ENCODE measurements at regions not wholly inside any gene's neighbourhood (a gene's known extent, or its start where the extent isn't known, plus 50 kb on each side); places are given as distances from the start of the nearest gene placed in this dataset.

DNA sequence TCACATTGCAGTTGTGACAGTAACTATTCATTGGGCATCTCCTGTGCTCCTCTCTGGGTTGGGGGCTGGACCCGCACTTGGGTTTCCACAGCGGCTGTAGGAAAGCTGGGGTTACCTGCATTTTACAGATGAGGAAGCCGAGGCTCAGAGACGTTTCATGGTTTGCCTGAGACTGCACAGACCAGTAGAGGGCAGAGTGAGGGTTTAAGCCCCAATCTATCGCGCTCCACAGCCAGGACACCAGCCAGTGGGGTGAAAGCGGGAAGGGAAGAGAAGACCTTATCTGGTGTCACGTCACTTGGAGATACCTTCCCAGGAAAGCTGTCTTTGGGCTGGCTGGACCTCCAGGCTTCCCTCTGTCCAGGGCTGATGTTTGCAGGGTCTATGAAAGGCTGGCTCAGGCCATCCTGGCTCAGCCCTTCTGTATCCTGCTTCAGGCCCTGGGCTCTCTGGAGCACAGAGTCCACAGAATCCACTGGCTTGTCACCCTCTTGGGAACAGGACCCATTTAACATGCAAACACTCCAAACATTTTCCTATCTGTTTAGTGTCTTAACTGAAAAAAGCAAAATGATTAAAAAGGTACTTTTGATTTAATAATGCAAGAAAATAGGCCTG is 167.7 kb downstream of the EMX2 start:
- no peak overlapping the region for H3K4me3 ChIP-seq (ENCODE audit: low read depth, low read length, poor library complexity, severe bottlenecking)
- H3K9me2 ChIP-seq (ENCODE audit: low read depth, low read length), result no peaks in the 10 kb centered on the region
- H3F3A ChIP-seq (ENCODE audit: insufficient read depth, low read length), result no peaks in the 10 kb centered on the region
- no peak overlapping the region for H3K9ac ChIP-seq (ENCODE audit: low read length)
- TF ChIP-seq, protein P1, sequence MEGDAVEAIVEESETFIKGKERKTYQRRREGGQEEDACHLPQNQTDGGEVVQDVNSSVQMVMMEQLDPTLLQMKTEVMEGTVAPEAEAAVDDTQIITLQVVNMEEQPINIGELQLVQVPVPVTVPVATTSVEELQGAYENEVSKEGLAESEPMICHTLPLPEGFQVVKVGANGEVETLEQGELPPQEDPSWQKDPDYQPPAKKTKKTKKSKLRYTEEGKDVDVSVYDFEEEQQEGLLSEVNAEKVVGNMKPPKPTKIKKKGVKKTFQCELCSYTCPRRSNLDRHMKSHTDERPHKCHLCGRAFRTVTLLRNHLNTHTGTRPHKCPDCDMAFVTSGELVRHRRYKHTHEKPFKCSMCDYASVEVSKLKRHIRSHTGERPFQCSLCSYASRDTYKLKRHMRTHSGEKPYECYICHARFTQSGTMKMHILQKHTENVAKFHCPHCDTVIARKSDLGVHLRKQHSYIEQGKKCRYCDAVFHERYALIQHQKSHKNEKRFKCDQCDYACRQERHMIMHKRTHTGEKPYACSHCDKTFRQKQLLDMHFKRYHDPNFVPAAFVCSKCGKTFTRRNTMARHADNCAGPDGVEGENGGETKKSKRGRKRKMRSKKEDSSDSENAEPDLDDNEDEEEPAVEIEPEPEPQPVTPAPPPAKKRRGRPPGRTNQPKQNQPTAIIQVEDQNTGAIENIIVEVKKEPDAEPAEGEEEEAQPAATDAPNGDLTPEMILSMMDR (IDR thresholded peaks at IDR 0.05; ENCODE audit: low read length), result peak; percentile 52; the same call in 1 of the 2 replicates
- TF ChIP-seq EZH2 (IDR thresholded peaks at IDR 0.05; ENCODE audit: borderline replicate concordance, low read length), result no peak
- H3K4me1 ChIP-seq (ENCODE audit: insufficient read depth, low read length, severe bottlenecking), result no peaks in the 10 kb centered on the region
- no peak overlapping the region for H3K27ac ChIP-seq (ENCODE audit: low read depth, low read length, poor library complexity, severe bottlenecking)
- no peaks in the 10 kb centered on the region for H4K20me1 ChIP-seq (ENCODE audit: insufficient read depth, low read length)
- H3K9me3 ChIP-seq (ENCODE audit: low read length), result no peaks in the 10 kb centered on the region
- H3K36me3 ChIP-seq (ENCODE audit: insufficient read depth, low read length), result no peaks in the 10 kb centered on the region
- no peak overlapping the region for H2AFZ ChIP-seq (ENCODE audit: low read length)
- H3K79me2 ChIP-seq (ENCODE audit: insufficient read depth, low read length), result no peaks in the 10 kb centered on the region
- H3K4me2 ChIP-seq (ENCODE audit: low read length), result no peak overlapping the region
- H3K27me3 ChIP-seq (ENCODE audit: insufficient read depth, low read length), result no peaks in the 10 kb centered on the region

DNA sequence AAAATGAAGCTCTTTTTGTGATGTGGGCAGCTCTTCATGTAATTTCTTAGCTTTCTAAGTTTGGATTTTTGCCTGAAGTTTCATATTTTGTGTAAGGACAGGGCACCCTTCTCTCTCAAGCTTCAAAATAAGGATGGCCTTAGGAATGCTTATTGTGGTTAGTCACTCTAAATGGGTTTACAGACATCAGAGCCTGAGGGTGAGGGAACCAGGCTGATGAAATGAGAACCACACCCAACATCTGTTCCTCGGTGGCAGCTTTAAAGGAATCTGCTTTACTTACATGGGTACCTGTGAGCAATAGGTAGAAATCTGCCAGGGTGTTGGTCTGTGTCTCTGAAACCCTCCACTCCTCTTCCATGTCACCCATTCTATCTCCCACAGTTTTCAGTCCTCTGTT is 174.3 kb downstream of the EMX2 start:
- H3K9ac ChIP-seq (ENCODE audit: low read length), result no peak overlapping the region
- H3F3A ChIP-seq (ENCODE audit: insufficient read depth, low read length), result no peaks in the 10 kb centered on the region
- no peaks in the 10 kb centered on the region for H4K20me1 ChIP-seq (ENCODE audit: insufficient read depth, low read length)
- H3K27ac ChIP-seq (ENCODE audit: low read depth, low read length, poor library complexity, severe bottlenecking), result no peak overlapping the region
- H3K9me3 ChIP-seq (ENCODE audit: low read length), result no peaks in the 10 kb centered on the region
- no peaks in the 10 kb centered on the region for H3K36me3 ChIP-seq (ENCODE audit: insufficient read depth, low read length)
- TF ChIP-seq EZH2 (IDR thresholded peaks at IDR 0.05; ENCODE audit: borderline replicate concordance, low read length), result no peak
- TF ChIP-seq, protein P1 (IDR thresholded peaks at IDR 0.05; ENCODE audit: low read length), result no peak
- no peaks in the 10 kb centered on the region for H3K4me1 ChIP-seq (ENCODE audit: insufficient read depth, low read length, severe bottlenecking)
- H3K4me3 ChIP-seq (ENCODE audit: low read depth, low read length, poor library complexity, severe bottlenecking), result no peak overlapping the region
- no peaks in the 10 kb centered on the region for H3K27me3 ChIP-seq (ENCODE audit: insufficient read depth, low read length)
- H3K9me2 ChIP-seq (ENCODE audit: low read depth, low read length), result no peaks in the 10 kb centered on the region
- no peak overlapping the region for H3K4me2 ChIP-seq (ENCODE audit: low read length)
- no peaks in the 10 kb centered on the region for H3K79me2 ChIP-seq (ENCODE audit: insufficient read depth, low read length)
- H2AFZ ChIP-seq (ENCODE audit: low read length), result no peak overlapping the region

DNA sequence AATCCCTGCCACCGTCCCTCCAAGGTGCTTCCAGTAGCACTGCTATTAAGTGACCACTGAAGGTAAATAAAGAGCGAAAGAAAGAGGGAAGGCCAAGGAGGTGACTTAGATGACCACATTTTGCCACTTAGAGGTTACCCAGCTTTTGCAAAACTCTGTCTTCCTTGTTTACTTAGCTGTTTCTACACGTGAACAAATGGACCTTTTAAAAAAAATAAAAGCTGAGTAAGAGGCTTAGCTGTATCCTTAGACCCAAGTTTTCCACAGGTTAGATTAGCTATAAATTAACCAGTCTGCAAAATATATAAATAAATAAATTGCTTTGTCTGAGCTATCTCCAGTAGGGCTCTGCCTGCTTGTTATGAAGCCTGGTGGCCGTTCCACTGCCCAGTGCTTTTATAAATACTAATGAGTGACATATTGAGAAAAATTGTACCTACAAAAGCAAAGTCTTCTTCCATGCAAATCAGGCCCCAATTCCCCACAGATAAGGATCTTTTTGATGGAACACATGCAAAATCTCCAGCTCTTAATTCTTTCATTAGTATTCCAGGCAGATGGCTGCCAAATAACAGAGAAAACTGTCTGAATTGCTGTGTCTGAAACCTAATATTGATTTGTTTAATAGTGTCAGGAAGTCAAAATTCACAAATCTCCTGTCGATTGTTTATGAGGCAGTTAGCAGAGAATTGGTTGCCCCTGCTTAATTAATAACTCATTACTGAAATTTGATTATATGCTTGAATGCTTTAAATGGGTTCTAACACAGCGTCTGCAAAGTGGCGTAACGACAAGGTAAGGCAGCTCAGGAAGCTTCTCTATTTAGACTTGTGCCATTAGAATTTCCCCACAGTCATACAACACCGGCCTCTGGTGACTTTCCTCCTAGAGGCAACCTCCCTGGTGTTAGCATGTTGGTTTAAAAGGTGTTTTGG is 176.7 kb downstream of the EMX2 start:
- no peak for TF ChIP-seq EZH2 (IDR thresholded peaks at IDR 0.05; ENCODE audit: borderline replicate concordance, low read length)
- TF ChIP-seq, protein P1 (IDR thresholded peaks at IDR 0.05; ENCODE audit: low read length), result no peak
- Histone ChIP-seq H3K27ac (ENCODE audit: low read depth, low read length, poor library complexity, severe bottlenecking) (no peak overlapping the region), H3K4me1 (ENCODE audit: insufficient read depth, low read length, severe bottlenecking) (no peaks in the 10 kb centered on the region), H2AFZ (ENCODE audit: low read length) (no peak overlapping the region), H3K9ac (ENCODE audit: low read length) (no peak overlapping the region), H3K27me3 (ENCODE audit: insufficient read depth, low read length) (no peaks in the 10 kb centered on the region), H3K9me3 (ENCODE audit: low read length) (no peaks in the 10 kb centered on the region), H4K20me1 (ENCODE audit: insufficient read depth, low read length) (no peaks in the 10 kb centered on the region), H3K4me3 (ENCODE audit: low read depth, low read length, poor library complexity, severe bottlenecking) (no peak overlapping the region), H3K9me2 (ENCODE audit: low read depth, low read length) (no peaks in the 10 kb centered on the region), H3F3A (ENCODE audit: insufficient read depth, low read length) (no peaks in the 10 kb centered on the region), H3K4me2 (ENCODE audit: low read length) (no peak overlapping the region), H3K79me2 (ENCODE audit: insufficient read depth, low read length) (no peaks in the 10 kb centered on the region), H3K36me3 (ENCODE audit: insufficient read depth, low read length) (no peaks in the 10 kb centered on the region)

All from OCI-LY1 (cell line).